ENCODE measurements at regions not wholly inside any gene's neighbourhood (a gene's known extent, or its start where the extent isn't known, plus 50 kb on each side); places are given as distances from the start of the nearest gene placed in this dataset.
"Not testable (repeated sequence)": the region's sequence is repeated elsewhere in the genome, so short reads cannot be mapped to it uniquely, and the experiment has no call there.

DNA sequence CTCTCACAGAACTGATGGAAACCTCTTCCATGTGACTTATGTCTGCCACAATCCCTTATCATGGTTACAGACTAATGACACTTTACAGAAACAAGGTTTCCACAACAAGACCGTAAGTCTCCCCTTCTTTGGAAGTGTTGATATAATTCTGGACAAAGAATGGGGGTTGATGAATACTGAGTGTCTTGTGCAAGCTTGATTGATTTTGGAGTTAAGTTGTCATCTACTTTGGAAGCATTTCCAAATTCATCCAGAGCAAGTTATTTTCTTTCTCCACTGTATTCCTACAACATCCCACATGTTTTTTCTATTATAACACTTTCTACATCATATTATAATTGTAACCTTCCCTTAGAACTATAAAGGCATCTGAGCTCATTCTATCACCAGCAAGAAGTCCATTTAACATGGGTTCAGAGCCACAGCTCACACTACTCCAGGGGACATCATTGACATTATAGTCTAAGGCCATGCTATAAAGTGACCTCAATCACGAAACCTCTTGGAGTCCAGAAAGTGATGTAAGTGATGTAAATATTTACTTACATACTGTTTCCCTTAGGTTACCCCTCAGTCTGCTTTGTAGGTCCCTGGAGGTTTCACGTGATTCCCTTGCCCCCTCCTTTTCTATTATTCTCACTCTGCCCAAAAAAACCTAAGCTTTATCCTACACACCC lies 125.7 kb upstream of the PBX1 start:
- DNase-seq (ENCODE audit: low read depth) = no peak

GRCh38 chr1:164433818-164434170 lies 125.2 kb upstream of the PBX1 start:
- DNase-seq (ENCODE audit: low read depth) = no peak

DNA sequence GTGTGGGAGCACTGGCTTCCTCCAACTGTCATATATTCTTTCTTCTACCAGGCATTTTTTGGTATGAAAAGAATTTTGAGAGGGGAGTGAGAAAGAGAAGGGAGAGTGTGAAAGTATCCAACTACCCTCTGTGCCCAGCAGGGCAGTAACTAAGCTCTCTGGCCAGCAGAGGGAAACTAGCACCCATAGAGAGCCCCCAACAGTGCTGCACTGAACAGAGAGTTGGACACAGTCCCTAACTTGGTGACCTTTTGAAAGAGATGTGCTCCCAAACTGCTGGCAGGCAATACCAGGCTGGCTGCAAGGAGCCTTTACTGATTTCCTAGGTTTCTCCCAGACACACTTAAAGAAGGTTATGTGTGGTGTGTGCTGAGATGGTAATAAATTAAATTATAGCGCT lies 118.8 kb upstream of the PBX1 start:
- no peak for DNase-seq (ENCODE audit: low read depth)

- no peak for DNase-seq (ENCODE audit: low read depth)
These were observed 115.8 kb upstream of the PBX1 start for GRCh38 chr1:164443166-164443565.

DNA sequence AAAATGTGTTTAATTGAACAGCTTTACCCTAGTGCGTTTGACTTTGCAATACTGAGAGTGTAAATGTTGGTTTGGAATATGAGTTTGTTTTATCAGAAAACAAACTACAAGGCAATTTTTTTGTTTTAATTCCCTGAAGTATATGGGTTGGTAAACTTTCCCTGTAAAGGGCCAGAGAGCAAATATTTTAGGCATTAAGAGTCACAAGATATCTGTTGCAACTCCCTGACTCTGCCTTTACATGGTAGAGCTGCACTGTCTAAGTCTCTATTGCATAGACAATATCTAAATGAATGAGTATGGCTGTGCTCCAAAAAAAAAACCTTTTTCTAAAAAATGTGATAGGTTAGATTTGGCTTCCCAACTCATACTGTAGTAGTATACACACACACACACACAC lies 115.1 kb upstream of the PBX1 start:
- peak; percentile 21 for DNase-seq (ENCODE audit: low read depth)

- no peak for DNase-seq (ENCODE audit: low read depth)
These were observed 113.0 kb upstream of the PBX1 start for GRCh38 chr1:164446020-164446419.

GRCh38 chr1:164452549-164452948 lies 106.4 kb upstream of the PBX1 start:
- no peak for DNase-seq (ENCODE audit: low read depth)

DNA sequence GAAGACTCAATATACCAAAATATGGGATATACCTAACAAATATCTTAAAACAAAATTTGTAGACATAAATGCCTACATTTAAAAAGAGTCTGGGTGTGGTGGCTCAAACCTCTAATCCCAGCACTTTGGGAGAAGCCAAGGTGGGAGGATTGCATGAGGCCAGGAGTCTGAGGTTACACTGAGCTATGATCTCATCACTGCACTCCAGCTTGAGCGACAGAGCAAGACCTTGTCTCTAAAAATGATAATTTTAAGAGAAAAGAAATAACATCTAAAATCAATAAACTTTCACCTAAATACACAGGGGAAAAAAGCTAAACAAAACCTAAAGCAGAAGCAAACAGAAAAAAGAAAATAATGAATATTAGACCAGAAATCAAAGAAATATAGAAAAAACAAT lies 102.7 kb upstream of the PBX1 start:
- no peak for DNase-seq (ENCODE audit: low read depth)

GRCh38 chr1:164459176-164459575 lies 99.8 kb upstream of the PBX1 start:
- DNase-seq (ENCODE audit: low read depth) = not testable (repeated sequence)

DNA sequence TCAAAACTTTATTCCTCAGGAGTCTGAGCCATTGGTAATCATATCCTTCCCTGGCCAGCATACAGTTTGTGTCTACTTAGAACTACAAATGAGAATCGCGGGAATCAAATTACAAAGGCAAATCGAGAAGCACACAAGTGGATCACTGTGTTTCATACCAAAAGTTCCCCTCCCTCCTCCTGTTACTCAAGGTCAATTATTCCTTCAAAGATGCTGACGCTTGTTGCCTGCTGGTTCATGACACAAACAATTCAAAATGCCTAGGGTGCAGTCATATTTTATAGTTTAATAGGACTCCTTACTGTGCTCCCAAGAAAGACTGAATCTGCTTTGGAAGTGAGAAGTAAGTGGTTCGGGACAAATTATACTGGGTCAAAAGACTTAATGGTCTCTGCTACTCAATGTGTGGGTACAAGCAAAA lies 93.0 kb upstream of the PBX1 start:
- no peak for DNase-seq (ENCODE audit: low read depth)

DNA sequence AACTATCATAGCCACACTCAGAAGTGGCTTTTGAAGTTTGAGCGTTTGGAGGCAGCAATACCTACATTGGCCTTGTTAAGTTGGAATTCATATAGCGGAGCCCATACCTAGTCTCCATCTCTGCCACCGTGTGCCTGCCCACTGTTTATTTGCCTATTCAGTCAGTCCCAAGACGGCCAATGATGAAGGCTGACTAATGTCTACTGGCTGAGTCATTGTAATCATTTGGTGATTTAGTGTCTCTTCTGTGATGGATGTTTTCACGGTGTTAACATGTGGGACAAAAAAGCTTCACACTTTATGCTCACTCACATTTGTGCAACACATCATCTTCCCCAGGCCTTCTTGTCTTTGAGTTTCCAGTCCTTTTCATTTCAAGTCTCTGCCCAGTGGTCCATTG lies 92.6 kb upstream of the PBX1 start:
- no peak for DNase-seq (ENCODE audit: low read depth)

- DNase-seq (ENCODE audit: low read depth) = no peak
These were observed 88.0 kb upstream of the PBX1 start for GRCh38 chr1:164470996-164471395.

GRCh38 chr1:164472841-164473240 lies 86.1 kb upstream of the PBX1 start:
- no peak for DNase-seq (ENCODE audit: low read depth)

DNA sequence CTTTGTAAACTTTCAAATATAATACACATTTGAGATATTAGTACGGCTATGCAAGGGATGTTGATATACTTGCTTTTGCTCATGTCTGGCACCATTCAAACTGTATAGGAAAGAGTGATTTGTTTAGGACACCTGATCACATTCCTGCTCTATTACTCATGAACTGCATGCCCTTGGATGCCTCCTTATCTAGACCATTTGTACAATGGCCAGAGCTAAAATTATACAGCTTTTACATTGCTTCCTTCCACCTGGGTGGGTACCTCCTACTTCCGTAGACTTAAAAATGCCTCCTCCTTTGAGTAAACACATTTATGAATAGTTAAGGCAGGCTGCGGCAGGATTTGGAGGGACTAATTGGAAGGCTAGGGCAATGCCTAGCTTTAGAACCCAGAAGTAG lies 85.4 kb upstream of the PBX1 start:
- no peak for DNase-seq (ENCODE audit: low read depth)

DNA sequence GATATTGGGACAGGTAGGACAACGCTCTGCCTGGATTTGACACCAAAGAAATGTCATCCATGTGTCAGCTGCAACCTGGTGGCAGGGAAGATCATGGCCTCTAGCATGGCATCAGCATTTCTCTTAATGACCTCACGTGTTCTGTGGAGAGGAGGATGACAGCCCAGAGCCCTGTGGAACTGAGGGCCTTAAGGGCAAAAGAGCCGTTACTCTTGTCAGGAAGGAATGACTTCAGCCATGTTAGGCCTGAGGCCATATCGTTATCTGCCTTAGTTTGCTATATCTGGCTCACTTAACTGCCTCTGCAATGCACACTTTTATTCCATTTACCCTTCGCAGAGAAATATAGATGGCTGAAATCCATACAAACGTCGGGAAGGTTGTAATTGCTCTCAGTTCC lies 83.2 kb upstream of the PBX1 start:
- DNase-seq (ENCODE audit: low read depth) = no peak

- DNase-seq (ENCODE audit: low read depth) = no peak
These were observed 81.6 kb upstream of the PBX1 start for GRCh38 chr1:164477343-164477742.

DNA sequence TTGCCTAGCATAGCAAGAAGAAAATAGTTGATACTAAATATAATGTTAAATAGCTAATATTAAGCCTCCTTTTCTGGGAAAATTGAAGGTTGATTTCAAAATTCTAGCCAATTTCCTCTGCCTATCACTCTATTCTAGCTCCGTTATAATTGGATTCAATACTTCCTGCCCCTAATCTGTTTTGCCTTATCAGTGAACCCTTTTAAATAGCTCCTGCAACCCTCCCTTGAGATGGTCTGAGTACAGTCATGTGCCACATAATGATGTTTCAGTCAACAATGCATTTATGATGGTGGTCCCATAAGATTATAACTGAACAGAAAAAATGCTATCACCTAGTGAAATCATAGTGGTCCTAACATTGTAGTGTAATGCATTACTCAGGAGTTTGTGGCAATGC lies 79.7 kb upstream of the PBX1 start:
- no peak for DNase-seq (ENCODE audit: low read depth)

- DNase-seq (ENCODE audit: low read depth) = no peak
These were observed 78.6 kb upstream of the PBX1 start for GRCh38 chr1:164480285-164480907.

GRCh38 chr1:164495905-164496304 lies 63.1 kb upstream of the PBX1 start:
- DNase-seq (ENCODE audit: low read depth) = no peak

- no peak for DNase-seq (ENCODE audit: low read depth)
These were observed 60.2 kb upstream of the PBX1 start for GRCh38 chr1:164498792-164499191.

DNA sequence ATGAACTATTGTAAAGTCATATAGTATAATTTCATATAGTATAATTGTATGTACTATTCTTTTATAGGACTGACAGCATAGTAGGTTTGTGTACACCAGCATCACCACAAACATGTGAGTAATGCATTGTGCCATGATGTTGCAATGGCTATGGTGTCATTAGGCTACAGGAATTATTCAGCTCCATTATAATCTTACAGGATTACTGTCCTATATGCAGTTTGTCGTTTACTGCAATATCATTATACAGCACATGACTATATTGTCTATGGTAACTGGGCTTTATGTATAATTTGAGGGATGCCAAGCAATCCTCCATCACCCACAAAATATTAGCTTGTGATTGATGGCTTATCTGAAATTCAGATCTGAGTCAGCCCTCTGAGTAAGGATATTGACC lies 54.2 kb upstream of the PBX1 start:
- no peak for DNase-seq (ENCODE audit: low read depth)

Data from stromal cell of bone marrow (primary cell).